ENCODE measurements at regions not wholly inside any gene's neighbourhood (a gene's known extent, or its start where the extent isn't known, plus 50 kb on each side); places are given as distances from the start of the nearest gene placed in this dataset.
"Not testable (repeated sequence)": the region's sequence is repeated elsewhere in the genome, so short reads cannot be mapped to it uniquely, and the experiment has no call there.

- FAIRE-seq = no peak
- no peak for DNase-seq (ENCODE audit: insufficient read length, low spot score)
- TF ChIP-seq POLR2AphosphoS5 (IDR thresholded peaks at IDR 0.05; ENCODE audit: low read depth, low read length) (no peak), POLR2A (IDR thresholded peaks at IDR 0.05; ENCODE audit: low read depth, low read length) (no peak), TAF1 (IDR thresholded peaks at IDR 0.05; ENCODE audit: low read depth, low read length) (no peak), PAX5 (IDR thresholded peaks at IDR 0.05; ENCODE audit: insufficient read depth, low read length, severe bottlenecking) (no peak), SPI1 (IDR thresholded peaks at IDR 0.05; ENCODE audit: low read depth, low read length) (no peak), POU2F2 (IDR thresholded peaks at IDR 0.05; ENCODE audit: low read depth, low read length) (no peak)
These were observed 261.5 kb upstream of the DSEL start for GRCh38 chr18:67778016-67778415.

- DNase-seq (ENCODE audit: insufficient read length, low spot score) (no peak), FAIRE-seq (no peak)
- TF ChIP-seq TAF1 (IDR thresholded peaks at IDR 0.05; ENCODE audit: low read depth, low read length) (no peak), POLR2AphosphoS5 (IDR thresholded peaks at IDR 0.05; ENCODE audit: low read depth, low read length) (no peak), POLR2A (IDR thresholded peaks at IDR 0.05; ENCODE audit: low read depth, low read length) (no peak), SPI1 (IDR thresholded peaks at IDR 0.05; ENCODE audit: low read depth, low read length) (no peak), PAX5 (IDR thresholded peaks at IDR 0.05; ENCODE audit: insufficient read depth, low read length, severe bottlenecking) (no peak), POU2F2 (IDR thresholded peaks at IDR 0.05; ENCODE audit: low read depth, low read length) (no peak)
These were observed 260.4 kb upstream of the DSEL start for GRCh38 chr18:67776929-67777328.

- TF ChIP-seq SPI1 (IDR thresholded peaks at IDR 0.05; ENCODE audit: low read depth, low read length) = no peak
- no peak for TF ChIP-seq PAX5 (IDR thresholded peaks at IDR 0.05; ENCODE audit: insufficient read depth, low read length, severe bottlenecking)
- TF ChIP-seq POU2F2 (IDR thresholded peaks at IDR 0.05; ENCODE audit: low read depth, low read length) = no peak
- DNase-seq (ENCODE audit: insufficient read length, low spot score) (no peak), FAIRE-seq (no peak)
These were observed 254.8 kb upstream of the DSEL start for GRCh38 chr18:67771271-67771670.

GRCh38 chr18:67770520-67770919, 254.0 kb upstream of the DSEL start:
- DNase-seq (ENCODE audit: insufficient read length, low spot score) = no peak
- TF ChIP-seq PAX5 (IDR thresholded peaks at IDR 0.05; ENCODE audit: insufficient read depth, low read length, severe bottlenecking) (no peak), POU2F2 (IDR thresholded peaks at IDR 0.05; ENCODE audit: low read depth, low read length) (no peak), POLR2AphosphoS5 (IDR thresholded peaks at IDR 0.05; ENCODE audit: low read depth, low read length) (no peak)
- no peak for FAIRE-seq

- no peak for DNase-seq (ENCODE audit: insufficient read length, low spot score)
- TF ChIP-seq POU2F2 (IDR thresholded peaks at IDR 0.05; ENCODE audit: low read depth, low read length) (no peak), POLR2AphosphoS5 (IDR thresholded peaks at IDR 0.05; ENCODE audit: low read depth, low read length) (no peak), TAF1 (IDR thresholded peaks at IDR 0.05; ENCODE audit: low read depth, low read length) (no peak), SPI1 (IDR thresholded peaks at IDR 0.05; ENCODE audit: low read depth, low read length) (no peak), POLR2A (IDR thresholded peaks at IDR 0.05; ENCODE audit: low read depth, low read length) (no peak), PAX5 (IDR thresholded peaks at IDR 0.05; ENCODE audit: insufficient read depth, low read length, severe bottlenecking) (no peak)
- no peak for FAIRE-seq
These were observed 250.4 kb upstream of the DSEL start for GRCh38 chr18:67766930-67767329.

GRCh38 chr18:67752211-67752610, 235.7 kb upstream of the DSEL start:
- FAIRE-seq = not testable (repeated sequence)

GRCh38 chr18:67742954-67743353, 226.4 kb upstream of the DSEL start:
- TF ChIP-seq TAF1 (IDR thresholded peaks at IDR 0.05; ENCODE audit: low read depth, low read length) (no peak), POU2F2 (IDR thresholded peaks at IDR 0.05; ENCODE audit: low read depth, low read length) (no peak), SPI1 (IDR thresholded peaks at IDR 0.05; ENCODE audit: low read depth, low read length) (no peak), PAX5 (IDR thresholded peaks at IDR 0.05; ENCODE audit: insufficient read depth, low read length, severe bottlenecking) (no peak), POLR2AphosphoS5 (IDR thresholded peaks at IDR 0.05; ENCODE audit: low read depth, low read length) (no peak), POLR2A (IDR thresholded peaks at IDR 0.05; ENCODE audit: low read depth, low read length) (no peak)
- FAIRE-seq (no peak), DNase-seq (ENCODE audit: insufficient read length, low spot score) (no peak)

More at GRCh38 chr18:67752211-67752610, 235.7 kb upstream of the DSEL start:
- DNase-seq (ENCODE audit: insufficient read length, low spot score) = not testable (repeated sequence)

GRCh38 chr18:67742525-67742924, 226.0 kb upstream of the DSEL start:
- TF ChIP-seq SPI1 (IDR thresholded peaks at IDR 0.05; ENCODE audit: low read depth, low read length) (no peak), POLR2A (IDR thresholded peaks at IDR 0.05; ENCODE audit: low read depth, low read length) (no peak), TAF1 (IDR thresholded peaks at IDR 0.05; ENCODE audit: low read depth, low read length) (no peak), PAX5 (IDR thresholded peaks at IDR 0.05; ENCODE audit: insufficient read depth, low read length, severe bottlenecking) (no peak), POLR2AphosphoS5 (IDR thresholded peaks at IDR 0.05; ENCODE audit: low read depth, low read length) (no peak), POU2F2 (IDR thresholded peaks at IDR 0.05; ENCODE audit: low read depth, low read length) (no peak)
- no peak for DNase-seq (ENCODE audit: insufficient read length, low spot score)
- FAIRE-seq = no peak

GRCh38 chr18:67735506-67735905, 219.0 kb upstream of the DSEL start:
- TF ChIP-seq POLR2AphosphoS5 (IDR thresholded peaks at IDR 0.05; ENCODE audit: low read depth, low read length) (no peak), POU2F2 (IDR thresholded peaks at IDR 0.05; ENCODE audit: low read depth, low read length) (no peak), SPI1 (IDR thresholded peaks at IDR 0.05; ENCODE audit: low read depth, low read length) (no peak), PAX5 (IDR thresholded peaks at IDR 0.05; ENCODE audit: insufficient read depth, low read length, severe bottlenecking) (no peak), POLR2A (IDR thresholded peaks at IDR 0.05; ENCODE audit: low read depth, low read length) (no peak), TAF1 (IDR thresholded peaks at IDR 0.05; ENCODE audit: low read depth, low read length) (no peak)
- FAIRE-seq (no peak), DNase-seq (ENCODE audit: insufficient read length, low spot score) (no peak)

- no peak for FAIRE-seq
- no peak for TF ChIP-seq POU2F2 (IDR thresholded peaks at IDR 0.05; ENCODE audit: low read depth, low read length)
- TF ChIP-seq PAX5 (IDR thresholded peaks at IDR 0.05; ENCODE audit: insufficient read depth, low read length, severe bottlenecking) = no peak
- no peak for TF ChIP-seq POLR2A (IDR thresholded peaks at IDR 0.05; ENCODE audit: low read depth, low read length)
- no peak for TF ChIP-seq SPI1 (IDR thresholded peaks at IDR 0.05; ENCODE audit: low read depth, low read length)
- TF ChIP-seq POLR2AphosphoS5 (IDR thresholded peaks at IDR 0.05; ENCODE audit: low read depth, low read length) = no peak
- no peak for TF ChIP-seq TAF1 (IDR thresholded peaks at IDR 0.05; ENCODE audit: low read depth, low read length)
These were observed 216.6 kb upstream of the DSEL start for GRCh38 chr18:67733088-67733487.

More at GRCh38 chr18:67733088-67733487, 216.6 kb upstream of the DSEL start:
- no peak for DNase-seq (ENCODE audit: insufficient read length, low spot score)

Data from GM12891 (cell line).